ENCODE measurements at regions not wholly inside any gene's neighbourhood (a gene's known extent, or its start where the extent isn't known, plus 50 kb on each side); places are given as distances from the start of the nearest gene placed in this dataset.

- TF ChIP-seq CTCF (IDR thresholded peaks at IDR 0.05; ENCODE audit: low read depth, low read length, poor library complexity, severe bottlenecking): no peak
- TF ChIP-seq EZH2phosphoT487 (IDR thresholded peaks at IDR 0.05; ENCODE audit: borderline replicate concordance, low read length): no peak
Observed at GRCh38 chr6:163651915-163652668, 237.6 kb downstream of the QKI start.
